ENCODE measurements at regions not wholly inside any gene's neighbourhood (a gene's known extent, or its start where the extent isn't known, plus 50 kb on each side); places are given as distances from the start of the nearest gene placed in this dataset.

GRCh38 chr19:28846094-28846812 is 366.7 kb downstream of the UQCRFS1 start:
- no peak for TF ChIP-seq CTCF (IDR thresholded peaks at IDR 0.05)
- no peak for TF ChIP-seq POLR2A (IDR thresholded peaks at IDR 0.05)
